ENCODE measurements at regions not wholly inside any gene's neighbourhood (a gene's known extent, or its start where the extent isn't known, plus 50 kb on each side); places are given as distances from the start of the nearest gene placed in this dataset.

- FAIRE-seq (no peak), DNase-seq (ENCODE audit: low spot score) (no peak)
Measured at GRCh38 chr2:203789618-203790017, 78.0 kb upstream of the CTLA4 start.

- no peak for DNase-seq (ENCODE audit: low spot score)
- FAIRE-seq, result no peak
Measured at GRCh38 chr2:203790134-203790852, 77.3 kb upstream of the CTLA4 start.

GRCh38 chr2:203796248-203797010 lies 71.1 kb upstream of the CTLA4 start:
- FAIRE-seq, result no peak
- DNase-seq (ENCODE audit: low spot score), result no peak

GRCh38 chr2:203797276-203797675 lies 70.3 kb upstream of the CTLA4 start:
- DNase-seq (ENCODE audit: low spot score) (no peak), FAIRE-seq (no peak)

GRCh38 chr2:203797712-203798111 lies 69.9 kb upstream of the CTLA4 start:
- FAIRE-seq, result no peak
- no peak for DNase-seq (ENCODE audit: low spot score)

GRCh38 chr2:203798296-203799087 lies 69.1 kb upstream of the CTLA4 start:
- FAIRE-seq (no peak), DNase-seq (ENCODE audit: low spot score) (no peak)

- no peak for DNase-seq (ENCODE audit: low spot score)
- no peak for FAIRE-seq
Measured at GRCh38 chr2:203799908-203800307, 67.7 kb upstream of the CTLA4 start.

GRCh38 chr2:203800783-203801182 lies 66.8 kb upstream of the CTLA4 start:
- no peak for DNase-seq (ENCODE audit: low spot score)
- FAIRE-seq, result no peak

GRCh38 chr2:203802342-203803052 lies 65.1 kb upstream of the CTLA4 start:
- DNase-seq (ENCODE audit: low spot score), result peak; percentile 35
- no peak for FAIRE-seq

GRCh38 chr2:203803053-203803429 lies 64.5 kb upstream of the CTLA4 start:
- no peak for FAIRE-seq
- no peak for DNase-seq (ENCODE audit: low spot score)

GRCh38 chr2:203804070-203804469 lies 63.5 kb upstream of the CTLA4 start:
- peak; percentile 73 for FAIRE-seq
- DNase-seq (ENCODE audit: low spot score), result peak; percentile 85

GRCh38 chr2:203804764-203805485 lies 62.6 kb upstream of the CTLA4 start:
- DNase-seq (ENCODE audit: low spot score) (no peak), FAIRE-seq (no peak)

GRCh38 chr2:203805486-203805838 lies 62.1 kb upstream of the CTLA4 start:
- no peak for FAIRE-seq

GRCh38 chr2:203806761-203807160 lies 60.8 kb upstream of the CTLA4 start:
- no peak for FAIRE-seq
- no peak for DNase-seq (ENCODE audit: low spot score)

More at GRCh38 chr2:203805486-203805838, 62.1 kb upstream of the CTLA4 start:
- no peak for DNase-seq (ENCODE audit: low spot score)

GRCh38 chr2:203808046-203808750 lies 59.4 kb upstream of the CTLA4 start:
- DNase-seq (ENCODE audit: low spot score) (peak; percentile 80), FAIRE-seq (no peak)

- DNase-seq (ENCODE audit: low spot score), result no peak
- no peak for FAIRE-seq
Measured at GRCh38 chr2:203809084-203809521, 58.5 kb upstream of the CTLA4 start.

- FAIRE-seq, result no peak
Measured at GRCh38 chr2:203809991-203810510, 57.5 kb upstream of the CTLA4 start.

GRCh38 chr2:203811491-203812221 lies 55.9 kb upstream of the CTLA4 start:
- DNase-seq (ENCODE audit: low spot score), result peak; percentile 79
- no peak for FAIRE-seq

More at GRCh38 chr2:203809991-203810510, 57.5 kb upstream of the CTLA4 start:
- DNase-seq (ENCODE audit: low spot score), result no peak

Measured in urothelium cell line (cell line).